SK-N-MC (cell line): ENCODE measurements at regions not wholly inside any gene's neighbourhood (a gene's known extent, or its start where the extent isn't known, plus 50 kb on each side); places are given as distances from the start of the nearest gene placed in this dataset.

Experiments
- EZH2 ChIP-seq: fragments of 200-600 bp; sonication (generic); IDR thresholded peaks from one replicate; pipeline ENCODE4 v1.6.1; 2017; ENCODE audit warnings: antibody characterized with exemption
- FOXP2 ChIP-seq: optimal IDR thresholded peaks from 2 replicates; pipeline ENCODE3; 2011; ENCODE audit warnings: mild to moderate bottlenecking, moderate library complexity; ENCODE audit not compliant: insufficient read depth; ENCODE audit errors: extremely low read length, control extremely low read depth
- POLR2AphosphoS5 ChIP-seq: IDR thresholded peaks from 2 replicates; pipeline ENCODE4 v1.6.1; 2012; ENCODE audit warnings: mild to moderate bottlenecking, low read depth, low read length, borderline replicate concordance

GRCh38 chrX:15055146-15055930 is 182.1 kb downstream of the MOSPD2 start:
- TF ChIP-seq POLR2AphosphoS5 (no peak), EZH2 (no peak), FOXP2 (no peak)
